ENCODE measurements at regions not wholly inside any gene's neighbourhood (a gene's known extent, or its start where the extent isn't known, plus 50 kb on each side); places are given as distances from the start of the nearest gene placed in this dataset.

GRCh38 chr10:108612485-108612884 is 1310.8 kb downstream of the XPNPEP1 start:
- TF ChIP-seq ESRRA (CRISPR knock-in tag; IDR thresholded peaks at IDR 0.05; ENCODE audit: borderline replicate concordance) = no peak
- no peak for TF ChIP-seq PRDM15 (CRISPR knock-in tag; IDR thresholded peaks at IDR 0.05)
- TF ChIP-seq CTCF (IDR thresholded peaks at IDR 0.05) = no peak
- TF ChIP-seq NR3C1 (CRISPR knock-in tag; conservative IDR thresholded peaks at IDR 0.05; ENCODE audit: low read depth) = no peak
- TF ChIP-seq MAX (CRISPR knock-in tag; IDR thresholded peaks at IDR 0.05) = no peak
- TF ChIP-seq TEAD4 (CRISPR knock-in tag; IDR thresholded peaks at IDR 0.05) = no peak
- no peak for TF ChIP-seq CBFB (CRISPR knock-in tag; IDR thresholded peaks at IDR 0.05; ENCODE audit: low read depth)
- TF ChIP-seq CREB1 (CRISPR knock-in tag; IDR thresholded peaks at IDR 0.05) = no peak
- no peak for TF ChIP-seq USF2 (CRISPR knock-in tag; IDR thresholded peaks at IDR 0.05)
- no peak for TF ChIP-seq ZBTB43 (CRISPR knock-in tag; IDR thresholded peaks at IDR 0.05)

Data from WTC11 (cell line).